IMR-90 (cell line): ENCODE measurements at regions not wholly inside any gene's neighbourhood (a gene's known extent, or its start where the extent isn't known, plus 50 kb on each side); places are given as distances from the start of the nearest gene placed in this dataset.
A peak's percentile ranks its signal among the peaks of the same experiment; 100 is the strongest.

ENCODE experiments used
- ATAC-seq: fragments of 200-7000 bp; cut with Tn5 transposase; 2 replicates; pipeline ENCODE4 v1.9.1; 2020; ENCODE audit warnings: low read depth, mild to moderate bottlenecking, moderate library complexity
- BruUV-seq: library from RNA; stranded (reverse); fragments of 400-500 nt; replicated peaks from 2 replicates; lab custom pipeline; 2021; lab: Mats Ljungman, UMichigan
- CTCF ChIA-PET: fragments of 300-600 bp; formaldehyde crosslinking; extraction: SDS; loops from one replicate; lab custom pipeline; 2021; ENCODE audit warnings: antibody characterized with exemption; lab: Yijun Ruan, JAX
- POLR2A ChIA-PET: fragments of 300-600 bp; sonication (Branson Sonifier 250); formaldehyde crosslinking; loops from one replicate; lab custom pipeline; 2022; ENCODE audit warnings: antibody characterized with exemption; ENCODE audit not compliant: unreplicated experiment; lab: Charles Lee
- DNase-seq: peaks from one replicate; pipeline ENCODE4 v3.0.0; 2013
- H2AFZ ChIP-seq: replicated peaks from 2 replicates; pipeline ENCODE3; 2013; ENCODE audit warnings: low read length, mild to moderate bottlenecking; ENCODE audit not compliant: poor library complexity
- H2AK5ac ChIP-seq: 2 replicates; pipeline ENCODE4 v1.6.1; 2013; ENCODE audit warnings: low read depth, low read length, inconsistent platforms
- H2AK9ac ChIP-seq: replicated peaks from 2 replicates; pipeline ENCODE3; 2013; ENCODE audit warnings: mild to moderate bottlenecking, low read depth, low read length, moderate library complexity; ENCODE audit not compliant: poor library complexity
- H2BK120ac ChIP-seq: 2 replicates; pipeline ENCODE4 v1.6.1; 2013; ENCODE audit warnings: low read depth, low read length, inconsistent platforms
- H2BK15ac ChIP-seq: 3 replicates; pipeline ENCODE4 v1.6.1; 2013; ENCODE audit warnings: low read depth, low read length, inconsistent platforms
- H2BK20ac ChIP-seq: 2 replicates; pipeline ENCODE4 v1.6.1; 2013; ENCODE audit warnings: low read depth, mild to moderate bottlenecking, inconsistent platforms, low read length, moderate library complexity
- H2BK5ac ChIP-seq: 2 replicates; pipeline ENCODE4 v1.6.1; 2013; ENCODE audit warnings: mild to moderate bottlenecking, low read depth, low read length, inconsistent platforms; ENCODE audit not compliant: poor library complexity, severe bottlenecking
- H3K14ac ChIP-seq: replicated peaks from 2 replicates; pipeline ENCODE4 v1.6.1; 2013; ENCODE audit warnings: low read depth, low read length, inconsistent platforms
- H3K18ac ChIP-seq: 2 replicates; pipeline ENCODE4 v1.6.1; 2013; ENCODE audit warnings: low read depth, low read length, control low read depth
- H3K23ac ChIP-seq: 2 replicates; pipeline ENCODE4 v1.6.1; 2013; ENCODE audit warnings: low read depth, low read length, inconsistent platforms
- H3K27ac ChIP-seq: 2 replicates; pipeline ENCODE4 v1.5.1; 2013; ENCODE audit warnings: mild to moderate bottlenecking, control low read depth, low read length; ENCODE audit not compliant: insufficient read depth
- H3K27me3 ChIP-seq: 2 replicates; pipeline ENCODE4 v1.6.1; 2013; ENCODE audit warnings: low read length; ENCODE audit not compliant: control insufficient read depth, insufficient read depth
- H3K36me3 ChIP-seq: 2 replicates; pipeline ENCODE4 v1.6.1; 2013; ENCODE audit warnings: low read length, mixed read lengths; ENCODE audit not compliant: control insufficient read depth, insufficient read depth
- H3K4ac ChIP-seq: 2 replicates; pipeline ENCODE4 v1.6.1; 2013; ENCODE audit warnings: low read depth, low read length, inconsistent platforms
- H3K4me1 ChIP-seq: 2 replicates; pipeline ENCODE4 v1.6.1; 2013; ENCODE audit warnings: low read length, mixed read lengths; ENCODE audit not compliant: control insufficient read depth, insufficient read depth
- H3K4me2 ChIP-seq: 2 replicates; pipeline ENCODE4 v1.6.1; 2013; ENCODE audit warnings: low read depth, mild to moderate bottlenecking, control low read depth, low read length, moderate library complexity
- H3K4me3 ChIP-seq: 2 replicates; pipeline ENCODE4 v1.5.1; 2013; ENCODE audit warnings: low read depth, mild to moderate bottlenecking, control low read depth, low read length, moderate library complexity; ENCODE audit not compliant: insufficient read depth
- H3K56ac ChIP-seq: 2 replicates; pipeline ENCODE4 v1.6.1; 2013; ENCODE audit warnings: low read length, inconsistent platforms; ENCODE audit not compliant: insufficient read depth; ENCODE audit errors: extremely low read depth
- H3K79me1 ChIP-seq, 2 experiments: 2 replicates each; pipeline ENCODE4 v1.6.1; 2013; ENCODE audit warnings: low read length in 2 of 2, inconsistent platforms in 1 of 2, low read depth in 1 of 2
- H3K9ac ChIP-seq: 2 replicates; pipeline ENCODE4 v1.6.1; 2013; ENCODE audit warnings: low read depth, low read length, control low read depth
- H3K9me1 ChIP-seq: 2 replicates; pipeline ENCODE4 v1.6.1; 2013; ENCODE audit warnings: low read length, inconsistent platforms; ENCODE audit not compliant: insufficient read depth
- H3K9me3 ChIP-seq: 2 replicates; pipeline ENCODE4 v1.6.1; 2013; ENCODE audit warnings: low read length; ENCODE audit not compliant: control insufficient read depth, insufficient read depth
- H4K20me1 ChIP-seq: 2 replicates; pipeline ENCODE4 v1.6.1; 2013; ENCODE audit warnings: low read length, inconsistent platforms; ENCODE audit not compliant: insufficient read depth
- H4K5ac ChIP-seq: 2 replicates; pipeline ENCODE4 v1.6.1; 2013; ENCODE audit warnings: mild to moderate bottlenecking, low read depth, low read length, control low read depth
- H4K8ac ChIP-seq, 2 experiments: 2 replicates each; pipeline ENCODE4 v1.6.1; 2013; ENCODE audit warnings: low read depth in 2 of 2, low read length in 2 of 2, control low read depth in 1 of 2, inconsistent platforms in 1 of 2
- H4K91ac ChIP-seq: 2 replicates; pipeline ENCODE4 v1.6.1; 2013; ENCODE audit warnings: low read depth, low read length, inconsistent platforms; ENCODE audit not compliant: insufficient read depth
- CEBPB ChIP-seq: IDR thresholded peaks from 2 replicates; pipeline ENCODE4 v1.6.1; 2012; ENCODE audit warnings: low read depth, low read length, improper control_type of control experiment
- MAFK ChIP-seq: IDR thresholded peaks from 2 replicates; pipeline ENCODE4 v1.6.1; 2012; ENCODE audit warnings: low read depth, low read length, improper control_type of control experiment
- NFE2L2 ChIP-seq: fragments of 150-350 bp; IDR thresholded peaks from 2 replicates; pipeline ENCODE4 v1.6.1; 2016; ENCODE audit warnings: low read depth, mild to moderate bottlenecking, low read length
- USF2 ChIP-seq: fragments of 150-350 bp; IDR thresholded peaks from 2 replicates; pipeline ENCODE4 v1.6.1; 2017; ENCODE audit warnings: mild to moderate bottlenecking, antibody characterized with exemption, low read length, low read depth
- WGBS, 2 experiments: methylation state at CpG; one replicate each; pipeline versions ENCODE4 v1.1.5 to v1.1.7; 2013; ENCODE audit warnings: missing lambda C conversion rate in 2 of 2; ENCODE audit not compliant: insufficient read length in 1 of 2; ENCODE audit errors: extremely low coverage in 2 of 2; 5-methylcytosine and 5-hydroxymethylcytosine counted together
- dilution Hi-C: fragments of 300-500 bp; cut with HindIII; formaldehyde crosslinking; loops from one replicate; pipeline ENCODE4 v1.14.3; 2018; ENCODE audit warnings: low sequenced_read_pairs; ENCODE audit not compliant: unreplicated experiment
- in situ Hi-C: fragments of 300-500 bp; cut with MboI; formaldehyde crosslinking; loops from 3 replicates; pipeline ENCODE4 v1.14.3; 2019; ENCODE audit warnings: low sequenced_read_pairs, inconsistent platforms, mixed read lengths
- intact Hi-C: fragments of 100-400 bp; cut with micrococcal nuclease; formaldehyde crosslinking; loops from 2 replicates; pipeline ENCODE4 v1.10.0; 2022

GRCh38 chr1:103986792-103987191 lies 237.1 kb downstream of the AMY1C start:
- intact Hi-C loops (no loop called here), dilution Hi-C loops (no loop called here), in situ Hi-C loops (no loop called here)
- no TSS peak for BruUV-seq
- Histone ChIP-seq H3K18ac (no peak overlapping the region), H2BK20ac (no peak overlapping the region), H3K4me2 (no peak overlapping the region), H4K8ac (no peak overlapping the region), H2AFZ (no peak overlapping the region), H4K91ac (no peak overlapping the region), H3K9me3 (0 out of 2 replicates have a peak, but pooled peaks cover 3% of the 10 kb centered on the region), H2BK120ac (no peak overlapping the region), H2BK15ac (no peak overlapping the region), H3K27me3 (no peaks in the 10 kb centered on the region), H2AK5ac (no peak overlapping the region), H2BK5ac (no peak overlapping the region), H3K36me3 (no peaks in the 10 kb centered on the region), H3K79me1 (no peaks in the 10 kb centered on the region), H3K23ac (no peak overlapping the region), H4K20me1 (no peaks in the 10 kb centered on the region), H3K27ac (no peak overlapping the region), H3K4me3 (no peak overlapping the region), H2AK9ac (no peak overlapping the region), H3K4me1 (no peaks in the 10 kb centered on the region), H3K14ac (no peak overlapping the region), H3K9ac (no peak overlapping the region), H3K4ac (no peak overlapping the region), H4K5ac (no peak overlapping the region), H3K9me1 (no peaks in the 10 kb centered on the region), H3K56ac (no peak overlapping the region)
- POLR2A ChIA-PET, result no interaction called here
- no CpG with 5 or more reads among the region's 3 CpGs for WGBS, 2 experiments
- CTCF ChIA-PET, result no interaction called here
- DNase-seq, result no peak
- no peak for ATAC-seq
- no peak for TF ChIP-seq USF2
- TF ChIP-seq MAFK, result peak; percentile 40
- TF ChIP-seq CEBPB, result no peak
- no peak for TF ChIP-seq NFE2L2
